Upper lobe of right lung (tissue), 1 donor: ENCODE measurements at regions not wholly inside any gene's neighbourhood (a gene's known extent, or its start where the extent isn't known, plus 50 kb on each side); places are given as distances from the start of the nearest gene placed in this dataset.

Source experiments
- ATAC-seq: fragments of 200-7000 bp; cut with Tn5 transposase; one replicate; pipeline ENCODE4 v1.9.1; 2020; ENCODE audit warnings: mild to moderate bottlenecking, moderate library complexity
- DNase-seq: peaks from one replicate; pipeline ENCODE4 v3.0.0-alpha.2; 2020
- H3K27ac ChIP-seq: fragments of 200-600 bp; one replicate; pipeline ENCODE4 v1.8.0; 2022
- H3K27me3 ChIP-seq: fragments of 200-600 bp; one replicate; pipeline ENCODE4 v1.8.0; 2022; ENCODE audit warnings: mild to moderate bottlenecking
- H3K36me3 ChIP-seq: fragments of 200-600 bp; one replicate; pipeline ENCODE4 v1.8.0; 2022
- H3K4me1 ChIP-seq: fragments of 200-600 bp; one replicate; pipeline ENCODE4 v1.8.0; 2022
- H3K4me3 ChIP-seq: fragments of 200-600 bp; one replicate; pipeline ENCODE4 v1.8.0; 2022; ENCODE audit warnings: mild to moderate bottlenecking
- H3K9me3 ChIP-seq: fragments of 200-600 bp; one replicate; pipeline ENCODE4 v1.8.0; 2022
- CTCF ChIP-seq: fragments of 200-600 bp; IDR thresholded peaks from one replicate; pipeline ENCODE4 v1.8.0; 2022; ENCODE audit warnings: antibody characterized with exemption
- intact Hi-C: fragments of 100-400 bp; cut with DNase I; formaldehyde crosslinking; loops from one replicate; pipeline ENCODE4 v1.11.0; 2022
- donor health status: DM: no; HTN: yes; CAD: no; lungs with severe emphysema.

- H3K36me3 ChIP-seq = no peaks in the 10 kb centered on the region
- H3K27ac ChIP-seq = no peak overlapping the region
- ATAC-seq (no peak), DNase-seq (no peak)
- no peak overlapping the region for H3K4me3 ChIP-seq
- H3K4me1 ChIP-seq = no peaks in the 10 kb centered on the region
- no peaks in the 10 kb centered on the region for H3K9me3 ChIP-seq
- H3K27me3 ChIP-seq = no peaks in the 10 kb centered on the region
- intact Hi-C loops = no loop called here
- TF ChIP-seq CTCF = no peak
Observed at GRCh38 chr6:144888621-144889020, 603.5 kb downstream of the UTRN start.

- H3K36me3 ChIP-seq = no peaks in the 10 kb centered on the region
- H3K27me3 ChIP-seq = no peaks in the 10 kb centered on the region
- no peak for TF ChIP-seq CTCF
- no peak for DNase-seq
- ATAC-seq = no peak
- no peaks in the 10 kb centered on the region for H3K9me3 ChIP-seq
- no peak overlapping the region for H3K4me3 ChIP-seq
- H3K4me1 ChIP-seq = no peaks in the 10 kb centered on the region
- intact Hi-C loops = no loop called here
- H3K27ac ChIP-seq = no peak overlapping the region
Observed at GRCh38 chr6:144893680-144894151, 608.6 kb downstream of the UTRN start.

GRCh38 chr6:144894240-144894639 lies 609.1 kb downstream of the UTRN start:
- H3K4me1 ChIP-seq = no peaks in the 10 kb centered on the region
- intact Hi-C loops = no loop called here
- DNase-seq (no peak), ATAC-seq (no peak)
- no peak for TF ChIP-seq CTCF
- no peak overlapping the region for H3K27ac ChIP-seq
- no peaks in the 10 kb centered on the region for H3K9me3 ChIP-seq
- no peak overlapping the region for H3K4me3 ChIP-seq
- H3K36me3 ChIP-seq = no peaks in the 10 kb centered on the region
- no peaks in the 10 kb centered on the region for H3K27me3 ChIP-seq

GRCh38 chr6:144895313-144896278 lies 610.5 kb downstream of the UTRN start:
- no peak overlapping the region for H3K27ac ChIP-seq
- ATAC-seq (no peak), DNase-seq (no peak)
- H3K27me3 ChIP-seq = no peaks in the 10 kb centered on the region
- no peaks in the 10 kb centered on the region for H3K4me1 ChIP-seq
- intact Hi-C loops = no loop called here
- TF ChIP-seq CTCF = no peak
- H3K36me3 ChIP-seq = no peaks in the 10 kb centered on the region
- no peaks in the 10 kb centered on the region for H3K9me3 ChIP-seq
- H3K4me3 ChIP-seq = no peak overlapping the region

- Histone ChIP-seq H3K27me3 (no peaks in the 10 kb centered on the region), H3K9me3 (no peaks in the 10 kb centered on the region), H3K4me3 (no peak overlapping the region), H3K36me3 (no peaks in the 10 kb centered on the region), H3K4me1 (no peaks in the 10 kb centered on the region), H3K27ac (no peak overlapping the region)
- no peak for TF ChIP-seq CTCF
- ATAC-seq (no peak), DNase-seq (no peak)
- intact Hi-C loops = no loop called here
Observed at GRCh38 chr6:144896289-144896688, 611.2 kb downstream of the UTRN start.
